ENCODE measurements at regions not wholly inside any gene's neighbourhood (a gene's known extent, or its start where the extent isn't known, plus 50 kb on each side); places are given as distances from the start of the nearest gene placed in this dataset.
"Not testable (repeated sequence)": the region's sequence is repeated elsewhere in the genome, so short reads cannot be mapped to it uniquely, and the experiment has no call there.

DNA sequence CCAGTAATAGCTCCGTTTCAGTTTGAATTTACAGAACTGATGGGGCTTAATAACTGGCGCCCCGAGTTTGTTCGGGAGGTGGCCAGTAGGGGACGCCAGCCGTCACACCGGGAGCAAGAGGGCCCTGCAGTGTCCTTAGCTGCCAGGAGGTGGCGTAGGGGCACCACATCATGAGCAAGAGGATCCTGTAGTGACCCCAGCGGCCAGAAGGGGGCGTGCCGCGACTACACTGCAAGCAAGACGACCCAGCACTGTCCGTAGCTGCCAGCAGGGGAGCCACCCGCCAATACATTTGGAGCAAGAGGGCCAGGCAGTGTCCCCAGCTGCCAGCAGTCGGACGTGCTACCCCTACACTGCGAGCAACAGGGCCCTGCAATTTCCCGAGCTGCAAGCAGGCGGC is 663.7 kb upstream of the B3GAT1 start:
- DNase-seq = no peak

DNA sequence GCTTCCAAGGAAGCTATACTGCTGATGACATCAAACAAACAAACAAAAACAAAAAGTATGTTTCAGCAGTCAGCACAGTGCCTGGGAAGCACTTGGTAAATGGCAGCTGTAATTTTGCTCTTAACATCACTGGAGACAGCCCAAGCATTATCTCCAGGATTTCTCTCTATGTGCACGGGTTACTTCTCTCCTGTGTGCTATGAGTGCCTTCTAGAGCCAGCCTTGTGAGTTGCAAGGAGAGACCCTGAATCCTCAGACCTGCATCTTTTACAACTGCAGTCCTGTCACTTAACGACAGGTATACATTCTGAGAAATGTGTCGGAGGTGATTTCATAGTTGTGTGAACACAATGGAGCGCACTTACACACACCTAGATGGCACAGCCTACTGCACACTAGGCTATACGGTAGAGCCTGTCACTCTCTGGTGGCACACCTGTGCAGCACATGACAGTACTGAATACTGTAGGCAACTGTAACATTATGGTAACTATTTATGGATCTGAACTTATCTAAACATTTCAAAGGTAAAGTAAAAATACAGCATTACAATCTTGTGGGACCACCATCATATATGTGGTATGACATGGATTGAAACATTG is 662.5 kb upstream of the B3GAT1 start:
- DNase-seq = no peak

DNA sequence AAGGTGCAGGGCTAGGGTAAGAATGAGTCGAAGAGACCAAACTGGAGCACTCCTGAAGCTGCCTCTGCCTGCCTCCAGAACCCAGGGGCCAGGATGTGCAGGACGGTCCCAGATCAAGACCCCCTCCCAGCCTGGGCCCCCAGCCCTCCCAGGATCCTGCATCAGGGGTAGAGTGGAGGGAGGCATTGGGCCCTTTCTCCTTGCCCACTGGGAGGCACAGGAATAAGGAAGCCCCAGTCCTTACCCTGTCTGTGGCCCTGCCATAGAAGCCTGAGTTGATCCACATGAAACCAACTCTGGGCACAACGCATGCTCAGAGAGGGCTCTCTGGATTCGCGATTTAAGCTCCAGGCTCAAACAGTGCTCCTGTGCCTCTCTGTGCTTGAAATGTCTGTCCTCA is 661.8 kb upstream of the B3GAT1 start:
- no peak for DNase-seq

DNA sequence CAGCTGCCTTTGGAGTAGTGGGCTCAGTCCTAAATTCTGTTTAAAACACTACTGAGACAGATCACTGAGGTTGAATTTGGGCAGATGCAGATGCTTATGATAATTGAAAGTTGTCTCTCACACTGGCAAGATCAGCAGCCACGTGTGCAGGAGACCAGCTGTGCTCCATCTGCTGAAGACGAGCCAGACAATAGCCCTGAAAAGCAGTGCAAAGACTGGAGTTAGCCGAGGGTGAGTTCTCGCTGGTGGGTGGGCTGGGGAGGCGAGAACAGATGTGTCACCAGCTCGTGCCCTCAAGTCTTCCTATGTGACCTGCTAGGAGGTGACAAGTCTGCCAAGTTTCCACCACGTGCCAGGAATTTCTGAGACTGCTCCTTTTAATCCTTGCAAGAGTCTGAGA is 661.3 kb upstream of the B3GAT1 start:
- no peak for DNase-seq

DNA sequence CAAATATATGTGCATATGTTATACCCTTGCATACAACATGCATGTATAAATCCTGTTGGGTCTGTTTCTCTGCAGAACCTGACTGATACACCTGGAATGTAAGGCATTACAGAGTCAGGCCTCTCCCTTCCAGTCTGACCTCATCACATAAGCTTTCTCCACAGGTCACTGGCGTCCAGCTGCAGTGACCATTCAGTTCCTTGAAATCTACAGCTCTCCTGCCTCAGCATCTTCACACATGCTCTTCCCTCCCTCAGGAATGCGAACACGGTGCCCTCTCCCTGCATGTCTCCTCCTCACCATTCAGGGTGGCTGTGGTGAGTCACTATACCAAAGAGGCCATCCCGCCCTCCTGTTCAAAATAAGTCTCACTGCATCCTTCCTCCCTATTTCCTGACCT is 657.8 kb upstream of the B3GAT1 start:
- DNase-seq = no peak

DNA sequence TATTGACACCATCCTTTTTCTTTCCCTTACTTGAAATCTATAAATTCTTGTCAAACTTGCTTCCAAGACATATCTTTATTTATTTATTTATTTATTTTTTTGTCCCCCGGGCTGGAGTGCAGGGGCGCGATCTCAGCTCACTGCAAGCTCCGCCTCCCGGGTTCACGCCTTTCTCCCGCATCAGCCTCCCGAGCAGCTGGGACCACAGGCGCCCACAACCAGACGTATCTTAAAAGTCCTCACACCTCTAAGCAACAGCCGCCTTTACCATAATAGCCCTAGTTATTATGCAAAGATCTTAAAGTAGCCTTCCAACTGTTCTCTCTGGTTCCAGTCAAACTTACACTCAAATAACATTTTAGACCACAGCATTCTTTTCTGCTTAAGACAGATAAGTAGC is 657.0 kb upstream of the B3GAT1 start:
- no peak for DNase-seq

DNA sequence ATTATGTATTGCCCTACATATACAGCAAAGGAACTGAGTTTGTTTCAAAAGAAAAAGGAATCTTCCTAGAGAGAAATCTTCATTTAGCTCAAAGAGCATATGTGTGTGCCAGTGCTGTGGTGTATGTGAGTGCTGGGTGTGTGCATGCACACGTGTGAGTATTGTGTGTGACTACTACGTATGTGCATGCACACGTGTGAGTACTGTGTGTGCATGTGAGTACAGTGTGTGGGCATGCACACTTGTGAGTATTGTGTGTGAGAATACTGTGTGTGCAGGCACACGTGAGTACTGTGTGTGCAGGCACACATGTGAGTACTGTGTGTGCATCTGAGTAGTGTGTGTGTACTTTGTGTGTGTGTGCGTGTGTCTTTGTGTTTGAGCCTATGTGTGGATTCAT is 651.0 kb upstream of the B3GAT1 start:
- DNase-seq = no peak

DNA sequence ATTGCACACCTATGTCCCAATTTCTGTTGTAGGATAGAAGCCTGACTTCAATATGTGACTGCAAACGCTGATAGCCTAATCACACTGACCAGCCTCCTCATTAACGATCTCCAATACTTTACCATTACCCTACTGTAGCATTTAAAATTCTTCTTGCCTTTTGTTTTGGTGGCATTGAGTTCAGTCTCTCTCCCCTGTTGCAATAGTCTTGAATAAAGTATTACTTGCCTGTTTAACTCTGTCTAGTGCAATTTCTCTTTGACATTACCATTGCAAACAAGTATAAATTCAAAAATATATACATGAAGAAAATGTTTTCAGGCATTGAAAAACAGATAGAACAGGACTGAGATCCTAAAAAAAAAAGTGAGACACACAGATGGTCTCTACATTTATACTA is 649.1 kb upstream of the B3GAT1 start:
- DNase-seq = no peak

DNA sequence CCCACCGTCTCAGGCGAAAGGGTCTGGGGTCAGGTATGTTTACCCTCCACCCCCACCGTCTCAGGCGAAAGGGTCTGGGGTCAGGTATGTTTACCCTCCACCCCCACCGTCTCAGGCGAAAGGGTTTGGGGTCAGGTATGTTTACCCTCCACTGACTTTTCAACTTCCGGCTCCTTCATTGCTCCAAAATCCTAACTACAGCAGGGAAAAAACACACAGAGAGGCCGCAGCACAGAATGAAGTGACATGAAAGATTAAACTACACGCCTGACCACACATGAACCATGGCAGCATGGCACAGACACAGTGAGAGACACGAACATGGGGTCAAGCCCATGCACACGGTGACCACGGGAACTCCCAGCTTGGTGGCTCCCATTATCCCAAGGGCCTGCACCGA is 634.9 kb upstream of the B3GAT1 start:
- no peak for DNase-seq

DNA sequence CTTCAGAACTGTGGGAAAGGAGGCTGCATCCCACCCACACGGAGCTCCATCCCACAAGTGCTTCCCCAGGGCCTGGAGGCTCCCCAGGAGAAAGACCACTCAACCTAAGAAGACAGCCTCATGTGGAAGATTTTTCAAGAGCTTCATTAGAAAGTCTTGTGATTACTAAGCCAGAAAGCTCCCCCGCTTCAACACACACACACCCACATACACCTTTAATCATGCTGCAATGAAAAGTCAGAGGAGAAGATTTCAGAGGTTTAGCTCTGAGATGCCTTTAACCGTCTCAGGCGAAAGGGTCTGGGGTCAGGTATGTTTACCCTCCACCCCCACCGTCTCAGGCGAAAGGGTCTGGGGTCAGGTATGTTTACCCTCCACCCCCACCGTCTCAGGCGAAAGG is 634.5 kb upstream of the B3GAT1 start:
- DNase-seq = no peak

DNA sequence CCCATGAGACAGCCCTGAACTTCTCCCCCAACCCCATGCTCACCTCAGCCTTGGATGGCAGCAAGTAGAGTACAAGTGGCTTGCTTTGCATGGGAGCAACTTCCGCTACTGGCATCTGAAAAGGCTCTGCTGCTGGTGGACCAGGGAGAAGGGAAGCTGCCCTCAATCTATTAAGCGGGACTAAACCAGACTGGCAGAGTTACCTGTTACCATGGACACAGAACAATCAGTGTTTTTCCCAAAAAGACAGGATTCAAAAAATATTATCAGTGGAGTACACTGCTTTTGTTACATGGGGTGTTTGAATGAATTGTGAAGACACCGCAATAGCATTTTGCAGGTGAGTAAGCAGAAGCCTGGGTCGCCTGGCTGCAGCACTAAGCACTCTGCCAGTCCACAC is 631.4 kb upstream of the B3GAT1 start:
- DNase-seq = no peak

DNA sequence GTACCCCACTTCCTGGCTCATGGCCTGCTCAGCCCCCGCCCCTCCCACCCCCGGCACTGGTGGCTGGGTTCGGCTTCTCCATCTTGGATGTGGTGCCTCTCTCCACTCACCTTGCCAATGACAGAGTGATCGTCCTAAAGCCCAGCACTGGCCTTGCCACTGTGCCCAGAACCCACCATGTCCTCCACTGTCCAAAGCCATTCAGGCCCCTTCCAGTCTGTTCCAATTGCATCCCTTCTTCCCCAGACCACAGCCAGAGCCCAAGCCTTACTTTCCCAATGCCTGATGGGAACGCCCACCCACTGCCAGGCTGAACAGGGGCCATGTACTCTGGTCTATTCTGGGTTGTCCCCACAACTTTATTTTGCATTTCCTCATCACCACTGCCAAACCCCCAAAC is 625.8 kb upstream of the B3GAT1 start:
- no peak for DNase-seq

DNA sequence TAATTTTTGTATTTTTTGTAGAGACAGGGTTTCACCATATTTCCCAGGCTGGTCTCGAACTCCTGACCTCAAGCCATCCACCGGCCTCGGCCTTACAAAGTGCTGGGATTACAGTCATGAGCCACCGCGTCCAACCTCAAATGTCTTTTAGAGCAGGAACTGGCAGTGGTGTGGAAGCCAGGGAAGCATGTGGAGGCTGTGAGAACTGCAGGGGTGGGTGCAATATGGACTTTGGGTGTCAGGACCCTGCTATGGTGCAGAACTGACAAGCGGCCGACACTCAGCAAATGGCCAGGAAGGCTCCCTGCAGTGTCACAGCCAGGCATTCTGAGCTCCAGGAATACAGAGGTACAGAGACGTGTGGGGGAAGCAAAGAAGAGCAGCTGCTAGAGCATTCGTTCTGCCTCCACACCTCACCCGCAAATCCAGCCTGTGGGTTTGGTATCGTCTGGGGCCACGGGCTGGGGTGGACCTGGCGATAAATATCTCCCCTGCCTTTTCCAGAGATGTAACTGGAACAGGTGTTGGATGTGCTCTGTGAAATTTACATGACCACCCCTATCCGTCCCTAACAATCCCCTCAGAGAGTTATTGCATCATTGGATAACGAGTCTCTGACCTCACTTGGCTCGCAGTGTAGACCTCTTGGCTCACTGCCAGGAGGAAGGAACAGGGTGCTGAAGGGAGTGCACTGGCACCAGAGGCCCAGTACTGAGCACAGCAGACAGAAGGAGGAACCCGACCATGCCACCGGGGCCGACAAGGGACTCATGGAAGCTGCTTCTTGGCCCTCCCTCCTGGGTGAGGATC is 624.7 kb upstream of the B3GAT1 start:
- no peak for DNase-seq

DNA sequence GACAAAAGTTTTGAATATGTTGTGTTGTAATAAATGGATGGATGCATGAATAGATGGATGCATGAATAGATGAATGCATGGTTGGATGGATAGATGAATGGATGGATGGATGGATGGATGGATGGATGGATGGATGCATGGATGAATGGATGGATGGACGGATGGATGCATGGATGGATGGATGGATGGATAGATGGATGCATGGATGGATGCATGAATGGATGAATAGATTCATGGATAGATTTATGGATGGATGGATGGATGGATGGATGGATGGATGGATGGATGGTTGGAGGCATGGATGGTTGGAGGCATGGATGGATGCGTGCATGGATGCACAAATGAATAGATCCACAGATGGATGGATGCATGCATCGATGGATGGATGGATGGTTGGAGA is 623.2 kb upstream of the B3GAT1 start:
- no peak for DNase-seq

DNA sequence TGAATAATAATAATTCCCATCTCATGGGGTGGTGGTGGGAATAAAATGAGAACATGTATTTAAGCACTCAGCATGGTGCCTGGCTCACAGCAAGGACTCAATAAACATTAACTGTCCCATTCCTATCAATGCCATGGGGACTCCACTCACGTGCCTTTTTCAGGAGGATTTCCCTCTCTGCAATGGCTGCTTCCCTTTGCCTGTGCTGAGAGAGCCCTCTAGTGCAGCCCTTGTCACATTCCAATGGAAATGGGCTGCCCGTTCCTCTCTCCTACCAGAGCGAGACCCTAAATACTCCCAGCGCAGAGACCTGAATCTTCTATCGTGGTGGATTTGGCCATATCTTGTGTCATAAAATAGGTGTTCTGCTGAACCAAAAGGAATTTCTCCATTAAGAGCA is 621.5 kb upstream of the B3GAT1 start:
- peak; percentile 14 for DNase-seq

DNA sequence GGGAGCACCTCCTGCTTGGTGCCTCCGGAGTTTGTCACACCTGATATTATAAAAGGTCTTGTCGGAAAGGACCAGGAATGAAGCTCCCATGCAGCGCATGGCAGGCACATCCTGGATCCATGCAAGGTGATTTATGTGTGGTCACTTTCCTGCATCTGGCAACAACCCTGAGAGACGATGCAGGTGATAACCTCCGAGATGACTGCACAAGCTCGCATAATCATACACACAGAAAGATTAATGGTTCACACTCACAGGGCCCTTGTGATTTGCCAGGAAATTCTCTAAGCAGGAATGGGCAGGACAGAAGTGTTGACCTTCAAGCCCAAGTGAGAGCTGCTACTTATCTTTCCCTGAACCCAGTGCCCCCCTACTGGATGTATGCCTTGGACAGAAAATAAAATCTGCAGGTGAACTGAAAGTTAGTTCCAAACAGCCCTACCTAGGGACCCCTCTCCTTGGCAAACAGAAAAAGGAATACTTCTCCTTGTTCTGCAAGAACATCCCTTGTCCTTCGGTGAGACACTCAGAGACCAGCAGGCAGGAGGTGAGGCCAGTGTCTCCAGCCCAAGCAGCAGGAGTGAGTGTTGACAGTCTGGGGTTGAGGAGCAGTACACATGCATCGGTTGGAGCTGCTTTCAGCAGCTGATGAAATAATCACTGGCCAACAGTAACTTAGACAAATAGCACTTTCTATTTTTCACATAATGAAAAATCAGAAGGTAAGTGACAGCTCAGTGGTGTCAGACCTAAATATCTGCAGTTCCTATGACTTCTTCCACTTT is 619.4 kb upstream of the B3GAT1 start:
- DNase-seq = no peak

DNA sequence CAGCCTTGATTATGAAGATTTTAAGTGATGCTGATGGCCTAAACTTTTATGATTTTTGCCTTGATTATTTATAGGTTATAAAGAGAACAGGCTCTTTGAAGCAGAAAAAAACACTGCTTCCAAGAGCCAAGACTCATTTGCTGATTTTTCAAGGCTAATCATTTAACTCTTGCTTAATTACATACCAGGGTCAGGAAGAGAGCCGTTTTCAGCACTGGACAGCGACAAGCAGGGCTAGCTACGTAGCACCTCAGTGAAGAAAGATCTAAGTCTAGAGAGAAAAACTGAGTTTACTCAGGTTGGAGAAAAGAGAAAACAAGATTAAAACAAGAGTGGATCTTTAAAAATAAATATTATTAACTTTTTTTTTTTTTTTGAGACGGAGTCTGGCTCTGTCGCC is 615.4 kb upstream of the B3GAT1 start:
- no peak for DNase-seq

DNA sequence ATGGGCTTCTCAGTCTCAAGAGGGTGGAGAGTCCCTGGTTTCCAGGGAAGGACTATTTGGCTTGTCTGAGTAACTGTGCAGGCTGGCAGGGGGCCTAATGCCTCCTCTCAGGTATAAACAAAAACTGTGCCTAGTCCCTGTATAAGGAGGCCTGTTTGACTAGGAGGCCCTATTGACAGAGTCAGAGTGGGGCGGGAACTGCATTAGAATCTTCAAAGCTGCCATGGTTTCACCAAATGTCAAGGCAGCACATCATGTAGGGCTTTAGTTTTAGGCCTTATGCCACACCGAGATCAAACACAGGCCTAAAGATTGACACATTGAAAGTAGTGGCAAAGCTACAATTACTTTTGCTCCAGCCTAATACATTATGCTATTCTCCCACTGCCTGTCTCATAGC is 611.5 kb upstream of the B3GAT1 start:
- no peak for DNase-seq

DNA sequence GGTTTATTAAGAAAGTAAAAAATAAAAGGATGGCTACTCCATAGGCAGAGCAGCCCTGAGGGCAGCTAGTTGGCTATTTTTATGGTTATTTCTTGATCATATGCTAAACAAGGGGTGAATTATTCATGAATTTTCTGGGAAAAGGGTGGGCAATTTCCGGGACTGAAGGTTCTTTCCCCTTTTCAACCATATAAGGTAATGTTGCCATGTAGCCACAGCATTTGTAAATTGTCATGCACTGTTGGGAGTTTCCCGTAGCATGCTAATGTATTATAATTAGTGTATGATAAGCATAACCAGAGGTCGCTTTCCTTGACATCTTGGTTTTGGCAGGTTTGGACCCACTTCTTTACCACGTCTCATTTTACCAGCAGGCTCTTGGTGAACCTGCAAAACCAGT is 610.4 kb upstream of the B3GAT1 start:
- no peak for DNase-seq

DNA sequence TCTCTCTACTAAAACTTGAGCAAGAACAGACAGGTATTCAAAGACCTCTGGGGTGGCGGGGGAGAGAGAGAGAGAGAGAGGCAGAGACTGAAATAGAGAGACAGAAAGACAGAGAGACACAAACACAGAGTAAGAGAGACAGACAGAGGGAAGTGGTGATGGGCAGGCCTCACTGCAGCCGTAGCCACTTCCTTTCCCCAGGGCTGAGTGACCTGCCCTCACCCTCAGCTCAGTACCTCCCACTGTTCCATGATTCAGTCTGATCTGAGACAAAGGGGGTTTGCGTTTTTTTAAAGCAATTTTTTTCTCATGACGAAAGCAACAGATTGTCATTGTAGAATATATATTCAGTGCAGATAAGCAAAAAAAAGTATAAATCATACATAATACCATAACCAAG is 607.9 kb upstream of the B3GAT1 start:
- DNase-seq = no peak

DNA sequence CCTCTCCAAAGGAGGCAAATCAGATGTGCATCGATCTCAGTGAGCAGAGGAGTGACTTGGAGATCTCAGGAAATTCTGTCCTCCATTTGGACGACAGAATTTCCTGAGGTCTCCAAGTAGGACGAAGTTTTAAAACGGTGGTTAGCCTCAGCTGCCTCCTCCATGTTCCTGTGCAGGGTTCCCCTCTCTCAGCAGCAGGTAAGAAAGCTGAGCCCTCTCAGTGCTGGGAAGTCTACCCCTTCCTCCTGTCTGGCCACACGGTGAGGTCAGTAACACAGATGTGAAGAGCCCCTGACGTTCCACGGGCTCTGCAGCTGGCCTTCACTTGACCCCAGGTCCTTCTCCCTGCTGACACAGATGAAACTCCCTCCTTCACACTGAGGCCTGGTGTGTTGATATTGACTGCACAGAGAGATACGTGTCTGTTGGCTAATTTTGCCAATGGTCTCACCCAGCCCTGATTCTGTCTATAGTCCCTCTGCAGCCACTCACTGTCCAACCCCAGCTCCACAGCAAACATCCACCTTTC is 607.4 kb upstream of the B3GAT1 start:
- DNase-seq = no peak

DNA sequence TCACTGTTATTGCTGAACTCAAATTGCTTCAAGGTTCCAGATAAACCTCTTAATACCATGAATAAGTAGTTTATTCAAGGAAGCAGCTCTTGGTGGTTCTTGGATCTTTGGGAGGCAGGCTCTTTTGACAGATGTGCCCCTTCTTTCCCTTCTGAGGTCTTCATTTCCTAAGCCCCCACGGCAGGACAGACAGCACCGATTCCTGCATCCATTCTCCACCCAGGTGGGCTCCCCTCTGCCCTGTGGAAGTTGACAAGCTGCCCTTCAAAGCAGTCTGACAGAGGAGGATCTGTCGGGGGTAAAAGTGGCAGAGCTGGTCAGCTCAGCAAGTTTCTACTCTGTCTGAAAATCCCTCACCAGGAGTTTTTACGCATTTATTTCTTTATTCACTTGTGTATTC is 605.3 kb upstream of the B3GAT1 start:
- DNase-seq = no peak

DNA sequence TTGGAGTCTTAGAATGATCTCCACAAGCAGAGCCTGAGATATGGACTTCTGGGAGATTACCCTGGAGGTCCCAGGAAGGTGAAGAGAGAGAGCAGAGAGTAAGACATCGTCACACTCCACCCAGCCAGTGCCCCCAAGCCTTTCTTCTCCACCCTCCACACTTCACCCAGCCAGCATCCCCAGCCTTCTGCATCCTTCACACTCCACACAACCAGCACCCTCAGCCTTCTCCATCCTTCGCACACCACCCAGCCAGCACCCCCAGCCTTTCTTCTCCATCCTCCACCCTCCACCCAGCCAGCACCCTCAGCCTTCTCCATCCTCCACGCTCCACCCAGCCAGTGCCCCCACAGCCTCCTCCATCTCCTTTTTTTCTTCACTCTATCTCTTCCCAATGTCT is 603.9 kb upstream of the B3GAT1 start:
- DNase-seq = no peak

DNA sequence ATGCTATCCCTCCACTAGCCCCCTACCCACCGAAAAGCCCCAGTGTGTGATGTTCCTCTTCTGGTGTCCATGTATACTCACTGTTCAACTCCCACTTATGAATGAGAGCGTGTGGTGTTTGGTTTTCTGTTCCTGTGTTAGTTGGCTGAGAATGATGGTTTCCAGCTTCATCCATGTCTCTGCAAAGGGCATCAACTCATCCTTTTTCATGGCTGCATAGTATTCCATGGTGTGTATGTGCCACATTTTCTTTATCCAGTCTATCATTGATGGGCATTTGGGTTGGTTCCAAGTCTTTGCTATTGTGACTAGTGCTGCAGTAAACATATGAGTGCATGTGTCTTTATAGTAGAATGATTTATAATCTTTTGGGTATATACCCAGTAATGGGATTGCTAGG is 599.3 kb upstream of the B3GAT1 start:
- not testable (repeated sequence) for DNase-seq
